ENCODE measurements at regions not wholly inside any gene's neighbourhood (a gene's known extent, or its start where the extent isn't known, plus 50 kb on each side); places are given as distances from the start of the nearest gene placed in this dataset.

DNA sequence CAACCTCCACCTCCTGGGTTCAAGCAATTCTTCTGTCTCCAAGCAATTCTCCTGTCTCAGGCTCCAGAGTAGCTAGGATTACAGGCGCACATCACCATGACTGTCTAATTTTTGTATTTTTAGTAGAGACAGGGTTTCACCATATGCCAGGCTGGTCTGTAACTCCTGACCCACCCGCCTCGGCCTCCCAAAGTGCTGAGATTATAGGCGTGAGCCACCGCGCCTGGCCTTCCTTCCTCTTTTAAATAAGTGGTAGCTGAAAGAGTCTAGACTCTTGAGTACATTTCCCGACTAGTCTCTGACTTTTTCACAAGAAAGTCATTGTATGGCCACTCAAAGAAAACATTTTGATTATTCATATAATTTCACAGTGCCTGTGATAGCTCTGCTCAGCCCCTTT is 636.2 kb upstream of the ANKRD30A start:
- Histone ChIP-seq H3K36me3 (no peaks in the 10 kb centered on the region), H3K27ac (no peak overlapping the region), H3K4me3 (ENCODE audit: low read depth, low read length) (no peak overlapping the region), H3K9me3 (ENCODE audit: severe bottlenecking) (no peaks in the 10 kb centered on the region), H3K27me3 (ENCODE audit: insufficient read depth, low read depth, severe bottlenecking) (no peaks in the 10 kb centered on the region)
- TF ChIP-seq, protein P1, sequence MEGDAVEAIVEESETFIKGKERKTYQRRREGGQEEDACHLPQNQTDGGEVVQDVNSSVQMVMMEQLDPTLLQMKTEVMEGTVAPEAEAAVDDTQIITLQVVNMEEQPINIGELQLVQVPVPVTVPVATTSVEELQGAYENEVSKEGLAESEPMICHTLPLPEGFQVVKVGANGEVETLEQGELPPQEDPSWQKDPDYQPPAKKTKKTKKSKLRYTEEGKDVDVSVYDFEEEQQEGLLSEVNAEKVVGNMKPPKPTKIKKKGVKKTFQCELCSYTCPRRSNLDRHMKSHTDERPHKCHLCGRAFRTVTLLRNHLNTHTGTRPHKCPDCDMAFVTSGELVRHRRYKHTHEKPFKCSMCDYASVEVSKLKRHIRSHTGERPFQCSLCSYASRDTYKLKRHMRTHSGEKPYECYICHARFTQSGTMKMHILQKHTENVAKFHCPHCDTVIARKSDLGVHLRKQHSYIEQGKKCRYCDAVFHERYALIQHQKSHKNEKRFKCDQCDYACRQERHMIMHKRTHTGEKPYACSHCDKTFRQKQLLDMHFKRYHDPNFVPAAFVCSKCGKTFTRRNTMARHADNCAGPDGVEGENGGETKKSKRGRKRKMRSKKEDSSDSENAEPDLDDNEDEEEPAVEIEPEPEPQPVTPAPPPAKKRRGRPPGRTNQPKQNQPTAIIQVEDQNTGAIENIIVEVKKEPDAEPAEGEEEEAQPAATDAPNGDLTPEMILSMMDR (IDR thresholded peaks at IDR 0.05; ENCODE audit: low read depth, low read length), result no peak
- no peak for DNase-seq

GRCh38 chr10:36488579-36488978 is 636.8 kb upstream of the ANKRD30A start:
- Histone ChIP-seq H3K4me3 (ENCODE audit: low read depth, low read length) (no peak overlapping the region), H3K27ac (no peak overlapping the region), H3K9me3 (ENCODE audit: severe bottlenecking) (no peaks in the 10 kb centered on the region), H3K36me3 (no peaks in the 10 kb centered on the region), H3K27me3 (ENCODE audit: insufficient read depth, low read depth, severe bottlenecking) (no peaks in the 10 kb centered on the region)
- TF ChIP-seq, protein P1 (IDR thresholded peaks at IDR 0.05; ENCODE audit: low read depth, low read length), result no peak
- no peak for DNase-seq

GRCh38 chr10:36479073-36479472 is 646.3 kb upstream of the ANKRD30A start:
- TF ChIP-seq, protein P1 (IDR thresholded peaks at IDR 0.05; ENCODE audit: low read depth, low read length), result no peak
- no peaks in the 10 kb centered on the region for H3K9me3 ChIP-seq (ENCODE audit: severe bottlenecking)
- H3K36me3 ChIP-seq, result no peaks in the 10 kb centered on the region
- H3K4me3 ChIP-seq (ENCODE audit: low read depth, low read length), result no peak overlapping the region
- no peak overlapping the region for H3K27ac ChIP-seq
- H3K27me3 ChIP-seq (ENCODE audit: insufficient read depth, low read depth, severe bottlenecking), result no peaks in the 10 kb centered on the region
- DNase-seq, result no peak

GRCh38 chr10:36476399-36476798 is 649.0 kb upstream of the ANKRD30A start:
- TF ChIP-seq, protein P1 (IDR thresholded peaks at IDR 0.05; ENCODE audit: low read depth, low read length), result no peak
- DNase-seq, result no peak
- Histone ChIP-seq H3K9me3 (ENCODE audit: severe bottlenecking) (no peaks in the 10 kb centered on the region), H3K4me3 (ENCODE audit: low read depth, low read length) (no peak overlapping the region), H3K27me3 (ENCODE audit: insufficient read depth, low read depth, severe bottlenecking) (no peaks in the 10 kb centered on the region), H3K36me3 (no peaks in the 10 kb centered on the region), H3K27ac (no peak overlapping the region)

- no peaks in the 10 kb centered on the region for H3K9me3 ChIP-seq (ENCODE audit: severe bottlenecking)
- H3K36me3 ChIP-seq, result no peaks in the 10 kb centered on the region
- H3K4me3 ChIP-seq (ENCODE audit: low read depth, low read length), result no peak overlapping the region
- H3K27ac ChIP-seq, result no peak overlapping the region
- no peaks in the 10 kb centered on the region for H3K27me3 ChIP-seq (ENCODE audit: insufficient read depth, low read depth, severe bottlenecking)
- TF ChIP-seq, protein P1 (IDR thresholded peaks at IDR 0.05; ENCODE audit: low read depth, low read length), result no peak
- no peak for DNase-seq
Measured at GRCh38 chr10:36475746-36476145, 649.7 kb upstream of the ANKRD30A start.

DNA sequence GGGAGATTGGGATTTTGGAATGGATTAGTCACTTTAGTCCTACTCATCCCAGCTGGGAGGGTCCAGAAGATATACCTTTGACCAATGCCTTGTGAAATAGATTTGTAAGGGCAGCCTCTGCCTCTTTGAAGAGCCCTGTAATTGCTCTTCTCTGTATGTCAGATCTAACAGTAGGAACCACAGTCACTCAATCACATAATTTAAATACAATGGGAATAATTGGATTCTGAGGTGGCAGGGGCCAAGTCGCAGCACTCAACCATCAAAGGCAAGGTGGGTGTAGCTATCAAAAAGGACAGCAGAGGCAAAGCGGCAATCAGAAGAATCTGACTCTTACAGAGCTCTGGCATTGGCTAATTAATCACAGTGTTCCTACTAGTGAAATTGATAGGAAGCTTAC is 650.9 kb upstream of the ANKRD30A start:
- peak; percentile 28 for DNase-seq
- TF ChIP-seq, protein P1 (IDR thresholded peaks at IDR 0.05; ENCODE audit: low read depth, low read length), result no peak
- Histone ChIP-seq H3K9me3 (ENCODE audit: severe bottlenecking) (no peaks in the 10 kb centered on the region), H3K4me3 (ENCODE audit: low read depth, low read length) (no peak overlapping the region), H3K27me3 (ENCODE audit: insufficient read depth, low read depth, severe bottlenecking) (no peaks in the 10 kb centered on the region), H3K36me3 (no peaks in the 10 kb centered on the region), H3K27ac (no peak overlapping the region)
